PC-3 (cell line): ENCODE measurements at regions not wholly inside any gene's neighbourhood (a gene's known extent, or its start where the extent isn't known, plus 50 kb on each side); places are given as distances from the start of the nearest gene placed in this dataset.

Source experiments
- CTCF ChIP-seq: fragments of 300-600 bp; sonication (generic); conservative IDR thresholded peaks from 2 replicates; pipeline ENCODE4 v1.5.1; 2017; ENCODE audit warnings: antibody characterized with exemption, low read depth, mild to moderate bottlenecking, low read length
- EZH2 ChIP-seq: fragments of 300-600 bp; sonication (generic); IDR thresholded peaks from one replicate; pipeline ENCODE4 v1.6.1; 2017; ENCODE audit warnings: antibody characterized with exemption, mild to moderate bottlenecking, low read length; ENCODE audit not compliant: unreplicated experiment

- no peak for TF ChIP-seq CTCF
- no peak for TF ChIP-seq EZH2
Observed at GRCh38 chr7:41030673-41031072, 672.2 kb downstream of the INHBA start.
